Skin epidermis (tissue), 12 donors: ENCODE measurements at regions not wholly inside any gene's neighbourhood (a gene's known extent, or its start where the extent isn't known, plus 50 kb on each side); places are given as distances from the start of the nearest gene placed in this dataset.

Experiments used
- H3K27ac ChIP-seq, 21 experiments: fragments of 200-600 bp; sonication (generic) in 11 of 21; one replicate each; pipeline ENCODE4 v1.5.0; 2020; ENCODE audit warnings: mild to moderate bottlenecking in 3 of 21, inconsistent platforms in 2 of 21, moderate library complexity in 2 of 21
- H3K4me3 ChIP-seq, 7 experiments: fragments of 200-600 bp; sonication (generic) in 2 of 7; one replicate each; pipeline ENCODE4 v1.5.0; 2020; ENCODE audit warnings: inconsistent platforms in 2 of 7, mild to moderate bottlenecking in 2 of 7, moderate library complexity in 1 of 7

- Histone ChIP-seq H3K4me3 (no peak overlapping the region), H3K27ac (no peak overlapping the region)
These were observed 139.1 kb upstream of the PFKP start for GRCh38 chr10:2927958-2928840.

GRCh38 chr10:2926918-2927660, 140.3 kb upstream of the PFKP start:
- no peak overlapping the region for H3K27ac ChIP-seq

GRCh38 chr10:2925631-2926030, 141.7 kb upstream of the PFKP start:
- Histone ChIP-seq H3K4me3 (no peak overlapping the region), H3K27ac (no peak overlapping the region)

More at GRCh38 chr10:2926918-2927660, 140.3 kb upstream of the PFKP start:
- H3K4me3 ChIP-seq = no peak overlapping the region

GRCh38 chr10:2924431-2924830, 142.9 kb upstream of the PFKP start:
- H3K27ac ChIP-seq = no peak overlapping the region
- H3K4me3 ChIP-seq = no peak overlapping the region

- Histone ChIP-seq H3K27ac (no peak overlapping the region), H3K4me3 (no peak overlapping the region)
These were observed 145.2 kb upstream of the PFKP start for GRCh38 chr10:2921956-2922680.

GRCh38 chr10:2920637-2921036, 146.7 kb upstream of the PFKP start:
- H3K4me3 ChIP-seq = no peak overlapping the region
- no peak overlapping the region for H3K27ac ChIP-seq

GRCh38 chr10:2920168-2920567, 147.2 kb upstream of the PFKP start:
- Histone ChIP-seq H3K4me3 (no peak overlapping the region), H3K27ac (no peak overlapping the region)

- no peak overlapping the region for H3K4me3 ChIP-seq
- no peak overlapping the region for H3K27ac ChIP-seq
These were observed 148.3 kb upstream of the PFKP start for GRCh38 chr10:2919016-2919415.

GRCh38 chr10:2918489-2918888, 148.9 kb upstream of the PFKP start:
- Histone ChIP-seq H3K27ac (no peak overlapping the region), H3K4me3 (no peak overlapping the region)

GRCh38 chr10:2917926-2918325, 149.4 kb upstream of the PFKP start:
- Histone ChIP-seq H3K4me3 (no peak overlapping the region), H3K27ac (no peak overlapping the region)

GRCh38 chr10:2915412-2915811, 151.9 kb upstream of the PFKP start:
- no peak overlapping the region for H3K27ac ChIP-seq
- H3K4me3 ChIP-seq = no peak overlapping the region

- Histone ChIP-seq H3K4me3 (no peak overlapping the region), H3K27ac (no peak overlapping the region)
These were observed 152.6 kb upstream of the PFKP start for GRCh38 chr10:2914741-2915140.

GRCh38 chr10:2913474-2913873, 153.9 kb upstream of the PFKP start:
- Histone ChIP-seq H3K4me3 (no peak overlapping the region), H3K27ac (no peak overlapping the region)

- H3K27ac ChIP-seq = no peak overlapping the region
- H3K4me3 ChIP-seq = no peak overlapping the region
These were observed 156.7 kb upstream of the PFKP start for GRCh38 chr10:2910656-2911055.

GRCh38 chr10:2909921-2910320, 157.4 kb upstream of the PFKP start:
- H3K4me3 ChIP-seq = no peak overlapping the region
- no peak overlapping the region for H3K27ac ChIP-seq

GRCh38 chr10:2908851-2909630, 158.3 kb upstream of the PFKP start:
- Histone ChIP-seq H3K4me3 (no peak overlapping the region), H3K27ac (no peak overlapping the region)

- H3K27ac ChIP-seq = no peak overlapping the region
These were observed 160.4 kb upstream of the PFKP start for GRCh38 chr10:2906974-2907373.

GRCh38 chr10:2905851-2906250, 161.5 kb upstream of the PFKP start:
- Histone ChIP-seq H3K4me3 (no peak overlapping the region), H3K27ac (no peak overlapping the region)

More at GRCh38 chr10:2906974-2907373, 160.4 kb upstream of the PFKP start:
- H3K4me3 ChIP-seq = no peak overlapping the region

- Histone ChIP-seq H3K4me3 (no peak overlapping the region), H3K27ac (no peak overlapping the region)
These were observed 166.8 kb upstream of the PFKP start for GRCh38 chr10:2900530-2900929.
